ENCODE measurements at regions not wholly inside any gene's neighbourhood (a gene's known extent, or its start where the extent isn't known, plus 50 kb on each side); places are given as distances from the start of the nearest gene placed in this dataset.

DNA sequence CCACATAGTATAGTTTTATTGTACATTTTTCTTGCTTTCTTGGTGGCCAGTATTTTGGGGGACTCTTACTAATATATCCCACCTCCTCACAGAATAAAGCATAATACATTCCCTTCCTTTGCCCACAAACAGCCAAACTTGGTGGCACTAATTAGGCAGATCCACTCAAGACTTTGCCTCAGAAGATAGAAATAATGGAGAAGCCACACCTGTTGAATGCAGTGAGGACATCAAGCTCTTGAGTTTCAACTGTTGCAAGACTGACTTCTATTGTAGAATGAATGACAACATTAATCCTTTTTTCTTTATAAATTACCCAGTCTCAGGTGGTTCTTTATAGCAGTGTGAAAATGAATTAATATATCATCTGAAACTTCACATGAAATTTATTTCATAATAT lies 1183.6 kb upstream of the ATXN8OS start:
- H3K27ac ChIP-seq (ENCODE audit: extremely low read depth, low read depth, low read length): no peak overlapping the region
- ATAC-seq: no peak
- no peaks in the 10 kb centered on the region for H3K36me3 ChIP-seq (ENCODE audit: control insufficient read depth, insufficient read depth, low read length)
- intact Hi-C loops (cut with micrococcal nuclease) (no loop called here), in situ Hi-C loops (cut with MboI) (no loop called here)
- no peak overlapping the region for H3K9ac ChIP-seq (ENCODE audit: insufficient read depth in 1 of 2, low read depth in 2 of 2, low read length in 2 of 2)
- H3K27me3 ChIP-seq (ENCODE audit: control insufficient read depth in 2 of 2, insufficient read depth in 2 of 2, low read length in 2 of 2): no peaks in the 10 kb centered on the region
- no peaks in the 10 kb centered on the region for H3K9me3 ChIP-seq (replicated peaks; ENCODE audit: control insufficient read depth, insufficient read depth, low read depth, low read length)
- no peaks in the 10 kb centered on the region for H3K4me1 ChIP-seq (replicated peaks in 1 of 2; ENCODE audit: control insufficient read depth in 2 of 2, insufficient read depth in 2 of 2, low read length in 2 of 2)
- DNase-seq (ENCODE audit: extremely low read depth in 1 of 4, low spot score in 3 of 4): no peak
- H4K20me1 ChIP-seq (replicated peaks; ENCODE audit: control insufficient read depth, insufficient read depth, low read length): no peaks in the 10 kb centered on the region
- no peak overlapping the region for H2AFZ ChIP-seq (ENCODE audit: low read depth, low read length)
- no peak overlapping the region for H3K4me2 ChIP-seq (ENCODE audit: insufficient read depth, low read length)
- FAIRE-seq: no peak
- BruUV-seq (replicated peaks): no TSS peak
- ChIA-PET CTCF (ENCODE audit: low intra/inter-chr PET ratio) (no interaction called here), POLR2A (no interaction called here)
- H3K79me2 ChIP-seq (ENCODE audit: control insufficient read depth, insufficient read depth, low read length): no peaks in the 10 kb centered on the region
- no peaks in the 10 kb centered on the region for H3K9me1 ChIP-seq (ENCODE audit: control insufficient read depth, insufficient read depth, low read length)
- no peak overlapping the region for H3K4me3 ChIP-seq
- TF ChIP-seq HNRNPUL1 (IDR thresholded peaks at IDR 0.05; ENCODE audit: low read length) (no peak), FOXM1 (IDR thresholded peaks at IDR 0.05; ENCODE audit: low read depth) (no peak), FOXM1 (CRISPR knock-in tag; IDR thresholded peaks at IDR 0.05; ENCODE audit: low read depth) (no peak), JUND (IDR thresholded peaks at IDR 0.05; ENCODE audit: borderline replicate concordance, low read depth, low read length) (no peak), JUND (tag; IDR thresholded peaks at IDR 0.05; ENCODE audit: borderline replicate concordance, low read depth, low read length) (no peak), TAF1 (IDR thresholded peaks at IDR 0.05; ENCODE audit: control insufficient read depth, extremely low read depth, insufficient read depth, low read length, severe bottlenecking) (no peak), ZNF197 (CRISPR knock-in tag; IDR thresholded peaks at IDR 0.05; ENCODE audit: low read depth) (no peak), ZNF133 (CRISPR knock-in tag; IDR thresholded peaks at IDR 0.05) (no peak), ASH1L (IDR thresholded peaks at IDR 0.05; ENCODE audit: borderline replicate concordance, low read depth, partially characterized antibody) (no peak), MEIS2 (IDR thresholded peaks at IDR 0.05; ENCODE audit: partially characterized antibody) (no peak)
- TF ChIP-seq, protein P1, sequence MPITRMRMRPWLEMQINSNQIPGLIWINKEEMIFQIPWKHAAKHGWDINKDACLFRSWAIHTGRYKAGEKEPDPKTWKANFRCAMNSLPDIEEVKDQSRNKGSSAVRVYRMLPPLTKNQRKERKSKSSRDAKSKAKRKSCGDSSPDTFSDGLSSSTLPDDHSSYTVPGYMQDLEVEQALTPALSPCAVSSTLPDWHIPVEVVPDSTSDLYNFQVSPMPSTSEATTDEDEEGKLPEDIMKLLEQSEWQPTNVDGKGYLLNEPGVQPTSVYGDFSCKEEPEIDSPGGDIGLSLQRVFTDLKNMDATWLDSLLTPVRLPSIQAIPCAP (CRISPR knock-in tag; IDR thresholded peaks at IDR 0.05; ENCODE audit: borderline replicate concordance): no peak
- TF ChIP-seq, protein P2, sequence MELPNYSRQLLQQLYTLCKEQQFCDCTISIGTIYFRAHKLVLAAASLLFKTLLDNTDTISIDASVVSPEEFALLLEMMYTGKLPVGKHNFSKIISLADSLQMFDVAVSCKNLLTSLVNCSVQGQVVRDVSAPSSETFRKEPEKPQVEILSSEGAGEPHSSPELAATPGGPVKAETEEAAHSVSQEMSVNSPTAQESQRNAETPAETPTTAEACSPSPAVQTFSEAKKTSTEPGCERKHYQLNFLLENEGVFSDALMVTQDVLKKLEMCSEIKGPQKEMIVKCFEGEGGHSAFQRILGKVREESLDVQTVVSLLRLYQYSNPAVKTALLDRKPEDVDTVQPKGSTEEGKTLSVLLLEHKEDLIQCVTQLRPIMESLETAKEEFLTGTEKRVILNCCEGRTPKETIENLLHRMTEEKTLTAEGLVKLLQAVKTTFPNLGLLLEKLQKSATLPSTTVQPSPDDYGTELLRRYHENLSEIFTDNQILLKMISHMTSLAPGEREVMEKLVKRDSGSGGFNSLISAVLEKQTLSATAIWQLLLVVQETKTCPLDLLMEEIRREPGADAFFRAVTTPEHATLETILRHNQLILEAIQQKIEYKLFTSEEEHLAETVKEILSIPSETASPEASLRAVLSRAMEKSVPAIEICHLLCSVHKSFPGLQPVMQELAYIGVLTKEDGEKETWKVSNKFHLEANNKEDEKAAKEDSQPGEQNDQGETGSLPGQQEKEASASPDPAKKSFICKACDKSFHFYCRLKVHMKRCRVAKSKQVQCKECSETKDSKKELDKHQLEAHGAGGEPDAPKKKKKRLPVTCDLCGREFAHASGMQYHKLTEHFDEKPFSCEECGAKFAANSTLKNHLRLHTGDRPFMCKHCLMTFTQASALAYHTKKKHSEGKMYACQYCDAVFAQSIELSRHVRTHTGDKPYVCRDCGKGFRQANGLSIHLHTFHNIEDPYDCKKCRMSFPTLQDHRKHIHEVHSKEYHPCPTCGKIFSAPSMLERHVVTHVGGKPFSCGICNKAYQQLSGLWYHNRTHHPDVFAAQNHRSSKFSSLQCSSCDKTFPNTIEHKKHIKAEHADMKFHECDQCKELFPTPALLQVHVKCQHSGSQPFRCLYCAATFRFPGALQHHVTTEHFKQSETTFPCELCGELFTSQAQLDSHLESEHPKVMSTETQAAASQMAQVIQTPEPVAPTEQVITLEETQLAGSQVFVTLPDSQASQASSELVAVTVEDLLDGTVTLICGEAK (IDR thresholded peaks at IDR 0.05): no peak
- TF ChIP-seq, protein P2 (CRISPR knock-in tag; IDR thresholded peaks at IDR 0.05): no peak

Data from K562 (cell line).